K562 (cell line): ENCODE measurements at regions not wholly inside any gene's neighbourhood (a gene's known extent, or its start where the extent isn't known, plus 50 kb on each side); places are given as distances from the start of the nearest gene placed in this dataset.

ENCODE experiments used
- ATAC-seq: fragments of 200-7000 bp; cut with Tn5 transposase; 3 replicates; pipeline ENCODE4 v1.9.1; 2020; ENCODE audit warnings: moderate library complexity
- BruUV-seq: library from RNA; stranded (reverse); fragments of 400-500 nt; replicated peaks from 2 replicates; lab custom pipeline; 2021; lab: Mats Ljungman, UMichigan
- CTCF ChIA-PET: fragments of 300-600 bp; formaldehyde crosslinking; extraction: SDS; loops from one replicate; lab custom pipeline; 2021; ENCODE audit warnings: low intra/inter-chr PET ratio; lab: Yijun Ruan, JAX
- POLR2A ChIA-PET: fragments of 300-600, 350-650 bp; sonication (Branson Sonifier 250); formaldehyde crosslinking; extraction: SDS; loops from one replicate; lab custom pipeline; 2021; ENCODE audit warnings: antibody characterized with exemption, inconsistent platforms; lab: Yijun Ruan, JAX
- DNase-seq, 4 experiments: peaks; one replicate each; pipeline versions ENCODE4 v3.0.0 to v3.0.0-alpha.2; 2011 to 2018; ENCODE audit warnings: low spot score in 3 of 4, mixed read lengths in 3 of 4; ENCODE audit errors: extremely low read depth in 1 of 4
- FAIRE-seq: peaks from 2 replicates; lab custom pipeline; 2011; peaks lifted over from hg19 to GRCh38; lab: Jason Lieb, UNC
- H2AFZ ChIP-seq: 2 replicates; pipeline ENCODE4 v1.6.0; 2011; ENCODE audit warnings: low read depth, low read length, control low read depth, inconsistent platforms
- H3K27ac ChIP-seq: fragments of 200-600 bp; 3 replicates; pipeline ENCODE4 v1.8.0; 2011; ENCODE audit warnings: low read depth, mild to moderate bottlenecking, control low read depth, inconsistent platforms, low read length, moderate library complexity, mixed read lengths; ENCODE audit errors: extremely low read depth
- H3K27me3 ChIP-seq, 2 experiments: fragments of 300-600 bp in 1 of 2; 2 replicates in 1 of 2; 3 replicates in 1 of 2; pipeline versions ENCODE4 v1.6.0 to v1.8.0; 2011; ENCODE audit warnings: inconsistent platforms in 2 of 2, low read length in 2 of 2, mild to moderate bottlenecking in 1 of 2, mixed read lengths in 1 of 2, moderate library complexity in 1 of 2; ENCODE audit not compliant: control insufficient read depth in 2 of 2, insufficient read depth in 2 of 2
- H3K36me3 ChIP-seq: fragments of 300-600 bp; 3 replicates; pipeline ENCODE4 v1.8.0; 2011; ENCODE audit warnings: mild to moderate bottlenecking, low read length, inconsistent platforms; ENCODE audit not compliant: control insufficient read depth, insufficient read depth
- H3K4me1 ChIP-seq, 2 experiments: fragments of 200-600 bp in 1 of 2; replicated peaks in 1 of 2; 2 replicates in 1 of 2; 3 replicates in 1 of 2; pipeline versions ENCODE4 v1.5.1 to v1.8.0; 2011; ENCODE audit warnings: inconsistent platforms in 2 of 2, low read length in 2 of 2, mild to moderate bottlenecking in 1 of 2, mixed read lengths in 1 of 2, moderate library complexity in 1 of 2; ENCODE audit not compliant: control insufficient read depth in 2 of 2, insufficient read depth in 2 of 2
- H3K4me2 ChIP-seq: 2 replicates; pipeline ENCODE4 v1.6.1; 2011; ENCODE audit warnings: low read length, control low read depth, inconsistent platforms, mixed read lengths; ENCODE audit not compliant: insufficient read depth
- H3K4me3 ChIP-seq: fragments of 200-600 bp; sonication (generic), shearing (Covaris generic); 2 replicates; pipeline ENCODE4 v1.5.1; 2016; ENCODE audit warnings: control low read depth, inconsistent platforms
- H3K79me2 ChIP-seq: fragments of 200-600 bp; 3 replicates; pipeline ENCODE4 v1.8.0; 2011; ENCODE audit warnings: low read length, inconsistent platforms; ENCODE audit not compliant: control insufficient read depth, insufficient read depth
- H3K9ac ChIP-seq, 2 experiments: 2 replicates each; pipeline versions ENCODE4 v1.6.0 to v1.6.1; 2011; ENCODE audit warnings: low read depth in 2 of 2, low read length in 2 of 2, control low read depth in 1 of 2, inconsistent platforms in 1 of 2, mild to moderate bottlenecking in 1 of 2, mixed read lengths in 1 of 2; ENCODE audit not compliant: insufficient read depth in 1 of 2
- H3K9me1 ChIP-seq: one replicate; pipeline ENCODE4 v1.6.0; 2011; ENCODE audit warnings: inconsistent platforms, mild to moderate bottlenecking, low read length, moderate library complexity; ENCODE audit not compliant: control insufficient read depth, insufficient read depth
- H3K9me3 ChIP-seq: replicated peaks from 2 replicates; pipeline ENCODE4 v1.5.1; 2011; ENCODE audit warnings: low read depth, low read length, inconsistent platforms; ENCODE audit not compliant: control insufficient read depth, insufficient read depth
- H4K20me1 ChIP-seq: replicated peaks from 2 replicates; pipeline ENCODE4 v1.6.1; 2011; ENCODE audit warnings: low read length, inconsistent platforms, mixed read lengths; ENCODE audit not compliant: control insufficient read depth, insufficient read depth
- CSDE1 ChIP-seq, 2 experiments: fragments of 450-650 bp; IDR thresholded peaks; 2 replicates each; pipeline ENCODE4 v1.6.1; 2016; ENCODE audit warnings: mild to moderate bottlenecking in 1 of 2
- EHMT2 ChIP-seq: fragments of 450-650 bp; IDR thresholded peaks from 2 replicates; pipeline ENCODE4 v1.6.1; 2018; ENCODE audit warnings: antibody characterized with exemption
- JUNB ChIP-seq: fragments of 450-650 bp; formaldehyde crosslinking; conservative IDR thresholded peaks from 2 replicates; pipeline ENCODE4 v1.4.0; 2020; ENCODE audit warnings: mild to moderate bottlenecking
- NRF1 ChIP-seq, 2 experiments: fragments of 450-650 bp; IDR thresholded peaks in 1 of 2; conservative IDR thresholded peaks in 1 of 2; 2 replicates each; pipeline ENCODE4 v1.6.1; 2014; ENCODE audit warnings: mild to moderate bottlenecking in 2 of 2
- RFX1 ChIP-seq: fragments of 450-650 bp; IDR thresholded peaks from 2 replicates; pipeline ENCODE4 v1.6.1; 2016; ENCODE audit warnings: mild to moderate bottlenecking, moderate library complexity
- TAF7 ChIP-seq: fragments of 450-650 bp; IDR thresholded peaks from 2 replicates; pipeline ENCODE4 v1.6.1; 2016; ENCODE audit warnings: missing genetic modification characterization, missing compliant biosample characterization
- TBL1XR1 ChIP-seq, 2 experiments: IDR thresholded peaks; 2 replicates each; pipeline ENCODE4 v1.6.1; 2012; ENCODE audit warnings: improper control_type of control experiment in 2 of 2, low read length in 2 of 2, mild to moderate bottlenecking in 1 of 2
- TEAD1 ChIP-seq, 2 experiments: fragments of 450-650 bp in 1 of 2; sonication (generic) in 1 of 2; formaldehyde crosslinking; IDR thresholded peaks; 2 replicates each; pipeline versions ENCODE4 v1.4.0 to v1.8.0; 2020 to 2022; ENCODE audit warnings: mild to moderate bottlenecking in 2 of 2, missing genetic modification reagents in 1 of 2
- ZNF217 ChIP-seq: sonication (generic); formaldehyde crosslinking; IDR thresholded peaks from 2 replicates; pipeline ENCODE4 v1.8.0; 2022; ENCODE audit warnings: mild to moderate bottlenecking, missing genetic modification reagents
- ZNF41 ChIP-seq: fragments of 250-450 bp; sonication (Bioruptor Pico); conservative IDR thresholded peaks from 2 replicates; pipeline ENCODE4 v1.4.0; 2020; ENCODE audit warnings: mild to moderate bottlenecking
- in situ Hi-C: fragments of 300-500 bp; cut with MboI; formaldehyde crosslinking; loops from 4 replicates; pipeline ENCODE4 v1.15.0; 2018; ENCODE audit warnings: inconsistent platforms, mixed read lengths
- intact Hi-C: fragments of 100-400 bp; cut with micrococcal nuclease; formaldehyde crosslinking; loops from 2 replicates; pipeline ENCODE4 v1.14.2; 2022
- TF ChIP-seq, protein P1 (sequence below): fragments of 250-450 bp; sonication (Bioruptor Pico); IDR thresholded peaks from 2 replicates; pipeline ENCODE4 v1.8.0; 2021; ENCODE audit warnings: moderate library complexity, mild to moderate bottlenecking, inconsistent platforms
- TF ChIP-seq, protein P2 (sequence below), 2 experiments: fragments of 450-650 bp; IDR thresholded peaks; 2 replicates each; pipeline ENCODE4 v1.6.1; 2018; ENCODE audit warnings: mild to moderate bottlenecking in 2 of 2, low read depth in 1 of 2; ENCODE audit not compliant: partially characterized antibody in 2 of 2
- TF ChIP-seq, protein P3 (sequence below): sonication (generic); formaldehyde crosslinking; IDR thresholded peaks from 2 replicates; pipeline ENCODE4 v1.8.0; 2022; ENCODE audit warnings: mild to moderate bottlenecking, missing genetic modification reagents

DNA sequence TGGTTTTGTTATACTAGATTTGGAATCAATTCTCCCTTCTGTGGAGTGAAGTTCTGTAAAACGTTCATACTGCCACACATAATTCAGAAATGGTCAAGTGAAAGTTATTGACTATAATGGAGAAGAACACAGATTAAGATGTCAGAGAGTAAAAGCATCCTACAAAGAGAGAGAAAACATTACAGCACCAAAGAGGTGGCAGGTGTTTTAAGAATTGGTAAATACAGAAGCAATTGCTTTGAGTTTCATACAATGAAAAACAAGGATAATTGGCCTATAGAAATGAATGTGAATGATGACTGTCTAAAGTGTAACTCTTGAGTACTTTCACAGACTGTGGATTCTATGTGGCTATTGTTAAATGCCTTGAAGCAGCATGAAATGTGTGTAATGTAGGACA lies 435.6 kb upstream of the SMIM31 start (continued):
- TF ChIP-seq TAF7 (no peak), CSDE1 (IDR thresholded peaks at IDR 0.05) (no peak), RFX1 (no peak), TBL1XR1 (IDR thresholded peaks at IDR 0.05; ENCODE audit: low read length in 2 of 2) (no peak)
- TF ChIP-seq, protein P1, sequence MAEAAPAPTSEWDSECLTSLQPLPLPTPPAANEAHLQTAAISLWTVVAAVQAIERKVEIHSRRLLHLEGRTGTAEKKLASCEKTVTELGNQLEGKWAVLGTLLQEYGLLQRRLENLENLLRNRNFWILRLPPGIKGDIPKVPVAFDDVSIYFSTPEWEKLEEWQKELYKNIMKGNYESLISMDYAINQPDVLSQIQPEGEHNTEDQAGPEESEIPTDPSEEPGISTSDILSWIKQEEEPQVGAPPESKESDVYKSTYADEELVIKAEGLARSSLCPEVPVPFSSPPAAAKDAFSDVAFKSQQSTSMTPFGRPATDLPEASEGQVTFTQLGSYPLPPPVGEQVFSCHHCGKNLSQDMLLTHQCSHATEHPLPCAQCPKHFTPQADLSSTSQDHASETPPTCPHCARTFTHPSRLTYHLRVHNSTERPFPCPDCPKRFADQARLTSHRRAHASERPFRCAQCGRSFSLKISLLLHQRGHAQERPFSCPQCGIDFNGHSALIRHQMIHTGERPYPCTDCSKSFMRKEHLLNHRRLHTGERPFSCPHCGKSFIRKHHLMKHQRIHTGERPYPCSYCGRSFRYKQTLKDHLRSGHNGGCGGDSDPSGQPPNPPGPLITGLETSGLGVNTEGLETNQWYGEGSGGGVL: no peak
- TF ChIP-seq, protein P2, sequence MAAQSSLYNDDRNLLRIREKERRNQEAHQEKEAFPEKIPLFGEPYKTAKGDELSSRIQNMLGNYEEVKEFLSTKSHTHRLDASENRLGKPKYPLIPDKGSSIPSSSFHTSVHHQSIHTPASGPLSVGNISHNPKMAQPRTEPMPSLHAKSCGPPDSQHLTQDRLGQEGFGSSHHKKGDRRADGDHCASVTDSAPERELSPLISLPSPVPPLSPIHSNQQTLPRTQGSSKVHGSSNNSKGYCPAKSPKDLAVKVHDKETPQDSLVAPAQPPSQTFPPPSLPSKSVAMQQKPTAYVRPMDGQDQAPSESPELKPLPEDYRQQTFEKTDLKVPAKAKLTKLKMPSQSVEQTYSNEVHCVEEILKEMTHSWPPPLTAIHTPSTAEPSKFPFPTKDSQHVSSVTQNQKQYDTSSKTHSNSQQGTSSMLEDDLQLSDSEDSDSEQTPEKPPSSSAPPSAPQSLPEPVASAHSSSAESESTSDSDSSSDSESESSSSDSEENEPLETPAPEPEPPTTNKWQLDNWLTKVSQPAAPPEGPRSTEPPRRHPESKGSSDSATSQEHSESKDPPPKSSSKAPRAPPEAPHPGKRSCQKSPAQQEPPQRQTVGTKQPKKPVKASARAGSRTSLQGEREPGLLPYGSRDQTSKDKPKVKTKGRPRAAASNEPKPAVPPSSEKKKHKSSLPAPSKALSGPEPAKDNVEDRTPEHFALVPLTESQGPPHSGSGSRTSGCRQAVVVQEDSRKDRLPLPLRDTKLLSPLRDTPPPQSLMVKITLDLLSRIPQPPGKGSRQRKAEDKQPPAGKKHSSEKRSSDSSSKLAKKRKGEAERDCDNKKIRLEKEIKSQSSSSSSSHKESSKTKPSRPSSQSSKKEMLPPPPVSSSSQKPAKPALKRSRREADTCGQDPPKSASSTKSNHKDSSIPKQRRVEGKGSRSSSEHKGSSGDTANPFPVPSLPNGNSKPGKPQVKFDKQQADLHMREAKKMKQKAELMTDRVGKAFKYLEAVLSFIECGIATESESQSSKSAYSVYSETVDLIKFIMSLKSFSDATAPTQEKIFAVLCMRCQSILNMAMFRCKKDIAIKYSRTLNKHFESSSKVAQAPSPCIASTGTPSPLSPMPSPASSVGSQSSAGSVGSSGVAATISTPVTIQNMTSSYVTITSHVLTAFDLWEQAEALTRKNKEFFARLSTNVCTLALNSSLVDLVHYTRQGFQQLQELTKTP (IDR thresholded peaks at IDR 0.05; ENCODE audit: low read depth in 1 of 2, partially characterized antibody in 2 of 2): no peak

DNA sequence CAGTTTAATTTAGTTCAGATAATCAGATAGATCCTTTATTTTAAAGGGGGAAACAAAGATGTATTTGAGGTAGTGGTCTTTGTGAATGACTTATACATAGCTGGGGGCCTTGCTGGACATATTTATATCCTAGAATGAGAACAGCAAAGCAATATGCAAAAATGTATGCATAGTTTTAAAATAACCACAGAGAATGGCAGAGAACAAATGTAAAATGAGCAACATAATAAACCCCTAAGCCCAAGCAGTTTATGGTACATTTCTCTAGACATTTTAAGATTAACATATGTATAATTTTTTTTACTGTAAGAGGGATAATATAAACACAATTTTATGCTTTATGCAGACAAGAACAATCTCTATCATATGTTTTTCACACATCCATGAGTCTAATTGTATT lies 434.2 kb upstream of the SMIM31 start:
- intact Hi-C loops: loop anchor here (5.0 kb wide), 1 partner anchor 497 kb away; no protein-coding TSS in a partner anchor
- H3K27me3 ChIP-seq: no peaks in the 10 kb centered on the region
- no peaks in the 10 kb centered on the region for H3K79me2 ChIP-seq
- no peak overlapping the region for H2AFZ ChIP-seq
- no peak for FAIRE-seq
- no peak overlapping the region for H3K9ac ChIP-seq
- no peak overlapping the region for H3K4me3 ChIP-seq
- no peaks in the 10 kb centered on the region for H4K20me1 ChIP-seq
- ChIA-PET POLR2A (no interaction called here), CTCF (no interaction called here)
- no TSS peak for BruUV-seq
- no peaks in the 10 kb centered on the region for H3K36me3 ChIP-seq
- H3K9me1 ChIP-seq: no peaks in the 10 kb centered on the region
- no peak overlapping the region for H3K4me2 ChIP-seq
- H3K9me3 ChIP-seq: no peaks in the 10 kb centered on the region
- no peak for ATAC-seq
- in situ Hi-C loops: no loop called here
- no peak for DNase-seq
- H3K27ac ChIP-seq: no peak overlapping the region
- no peaks in the 10 kb centered on the region for H3K4me1 ChIP-seq
- TF ChIP-seq JUNB (CRISPR knock-in tag): no peak
- TF ChIP-seq TEAD1 (CRISPR knock-in tag; IDR thresholded peaks at IDR 0.05): no peak
- TF ChIP-seq EHMT2: no peak
- TF ChIP-seq NRF1 (conservative IDR thresholded peaks at IDR 0.05 in 1 of 2, IDR thresholded peaks at IDR 0.05 in 1 of 2): no peak
- TF ChIP-seq ZNF41: no peak
- TF ChIP-seq, protein P3, sequence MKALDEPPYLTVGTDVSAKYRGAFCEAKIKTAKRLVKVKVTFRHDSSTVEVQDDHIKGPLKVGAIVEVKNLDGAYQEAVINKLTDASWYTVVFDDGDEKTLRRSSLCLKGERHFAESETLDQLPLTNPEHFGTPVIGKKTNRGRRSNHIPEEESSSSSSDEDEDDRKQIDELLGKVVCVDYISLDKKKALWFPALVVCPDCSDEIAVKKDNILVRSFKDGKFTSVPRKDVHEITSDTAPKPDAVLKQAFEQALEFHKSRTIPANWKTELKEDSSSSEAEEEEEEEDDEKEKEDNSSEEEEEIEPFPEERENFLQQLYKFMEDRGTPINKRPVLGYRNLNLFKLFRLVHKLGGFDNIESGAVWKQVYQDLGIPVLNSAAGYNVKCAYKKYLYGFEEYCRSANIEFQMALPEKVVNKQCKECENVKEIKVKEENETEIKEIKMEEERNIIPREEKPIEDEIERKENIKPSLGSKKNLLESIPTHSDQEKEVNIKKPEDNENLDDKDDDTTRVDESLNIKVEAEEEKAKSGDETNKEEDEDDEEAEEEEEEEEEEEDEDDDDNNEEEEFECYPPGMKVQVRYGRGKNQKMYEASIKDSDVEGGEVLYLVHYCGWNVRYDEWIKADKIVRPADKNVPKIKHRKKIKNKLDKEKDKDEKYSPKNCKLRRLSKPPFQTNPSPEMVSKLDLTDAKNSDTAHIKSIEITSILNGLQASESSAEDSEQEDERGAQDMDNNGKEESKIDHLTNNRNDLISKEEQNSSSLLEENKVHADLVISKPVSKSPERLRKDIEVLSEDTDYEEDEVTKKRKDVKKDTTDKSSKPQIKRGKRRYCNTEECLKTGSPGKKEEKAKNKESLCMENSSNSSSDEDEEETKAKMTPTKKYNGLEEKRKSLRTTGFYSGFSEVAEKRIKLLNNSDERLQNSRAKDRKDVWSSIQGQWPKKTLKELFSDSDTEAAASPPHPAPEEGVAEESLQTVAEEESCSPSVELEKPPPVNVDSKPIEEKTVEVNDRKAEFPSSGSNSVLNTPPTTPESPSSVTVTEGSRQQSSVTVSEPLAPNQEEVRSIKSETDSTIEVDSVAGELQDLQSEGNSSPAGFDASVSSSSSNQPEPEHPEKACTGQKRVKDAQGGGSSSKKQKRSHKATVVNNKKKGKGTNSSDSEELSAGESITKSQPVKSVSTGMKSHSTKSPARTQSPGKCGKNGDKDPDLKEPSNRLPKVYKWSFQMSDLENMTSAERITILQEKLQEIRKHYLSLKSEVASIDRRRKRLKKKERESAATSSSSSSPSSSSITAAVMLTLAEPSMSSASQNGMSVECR (CRISPR knock-in tag): no peak
- TF ChIP-seq ZNF217 (CRISPR knock-in tag): no peak
